ENCODE measurements at regions not wholly inside any gene's neighbourhood (a gene's known extent, or its start where the extent isn't known, plus 50 kb on each side); places are given as distances from the start of the nearest gene placed in this dataset.

DNA sequence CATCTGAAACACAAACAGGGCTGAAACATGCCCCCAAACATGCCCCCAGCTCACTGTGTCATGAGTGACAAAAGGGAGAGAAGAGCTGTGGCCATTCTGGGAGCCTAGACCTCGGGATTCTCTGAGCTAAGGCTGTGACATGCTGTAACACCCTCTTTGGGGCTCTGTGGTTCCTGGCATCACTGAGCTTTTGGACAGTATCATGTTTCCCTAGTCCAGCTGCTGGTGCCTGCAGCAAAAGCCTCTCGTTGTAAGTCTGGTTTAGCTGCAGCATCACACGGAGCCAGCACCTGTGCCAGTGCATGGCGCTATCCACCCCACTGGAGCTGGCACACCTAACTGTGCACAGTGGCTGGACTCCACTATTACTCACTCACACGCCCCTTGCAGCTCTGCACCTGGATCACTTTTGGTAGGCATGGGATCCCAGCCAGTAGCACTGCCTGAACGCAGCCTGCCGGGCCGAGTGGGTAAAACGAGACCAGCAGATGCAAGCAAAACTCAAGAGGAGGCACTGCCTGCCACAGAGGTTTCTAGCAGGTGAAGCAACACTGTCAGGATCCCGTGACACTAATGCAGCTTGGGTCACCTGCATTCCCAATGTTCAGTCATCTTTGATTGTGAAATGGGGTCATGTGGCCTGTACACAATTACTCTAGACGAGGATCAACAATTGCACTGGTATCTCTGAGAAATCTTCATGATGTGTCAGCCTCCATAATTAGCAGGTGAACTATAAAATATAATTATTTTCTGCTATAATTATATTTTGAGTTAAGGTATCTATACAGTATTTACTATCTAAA, 547.2 kb downstream of the ZNF804A start:
- Histone ChIP-seq H3K4me1 (ENCODE audit: insufficient read depth, low read length) (no peaks in the 10 kb centered on the region), H3K18ac (ENCODE audit: insufficient read length, low read depth, low read length) (no peak overlapping the region), H2AK5ac (ENCODE audit: insufficient read length, low read length) (no peak overlapping the region), H4K5ac (ENCODE audit: insufficient read length, low read depth, low read length) (no peak overlapping the region), H2BK20ac (ENCODE audit: low read depth, low read length, poor library complexity, severe bottlenecking) (no peak overlapping the region), H2BK5ac (ENCODE audit: insufficient read length, low read length) (no peak overlapping the region), H3K9me3 (ENCODE audit: control insufficient read depth, low read depth, low read length) (no peaks in the 10 kb centered on the region), H3K56ac (ENCODE audit: insufficient read length, low read depth, low read length) (no peak overlapping the region), H4K20me1 (ENCODE audit: control insufficient read depth, insufficient read depth, insufficient read length) (no peaks in the 10 kb centered on the region), H3K79me2 (ENCODE audit: insufficient read depth, low read length) (no peaks in the 10 kb centered on the region), H3K4me2 (ENCODE audit: insufficient read depth, insufficient read length, low read length) (no peak overlapping the region), H3T11ph (ENCODE audit: low read length) (no peak overlapping the region), H2AFZ (ENCODE audit: low read length) (no peak overlapping the region), H4K91ac (ENCODE audit: insufficient read length, low read depth, low read length) (no peak overlapping the region), H2BK12ac (ENCODE audit: insufficient read length, low read depth, low read length) (no peak overlapping the region), H3K4ac (ENCODE audit: low read depth, low read length) (no peak overlapping the region), H3K79me1 (ENCODE audit: insufficient read depth, low read depth, low read length, poor library complexity, severe bottlenecking) (no peaks in the 10 kb centered on the region), H2BK15ac (ENCODE audit: low read depth, low read length) (no peak overlapping the region), H3K9ac (ENCODE audit: extremely low read depth, insufficient read length, low read length) (no peak overlapping the region), H3K27me3 (ENCODE audit: insufficient read depth, low read length) (no peaks in the 10 kb centered on the region), H4K8ac (replicated peaks; ENCODE audit: insufficient read length, low read depth, low read length) (no peak overlapping the region), H2BK120ac (ENCODE audit: low read depth, low read length, poor library complexity, severe bottlenecking) (no peak overlapping the region), H3K23me2 (ENCODE audit: insufficient read length, low read depth, low read length, poor library complexity, severe bottlenecking) (no peaks in the 10 kb centered on the region), H3K27ac (ENCODE audit: insufficient read length, low read depth, low read length) (no peak overlapping the region), H3K14ac (ENCODE audit: insufficient read depth, low read length) (no peak overlapping the region; the same call in 1 of the 2 replicates), H3K23ac (ENCODE audit: insufficient read length, low read depth, low read length) (no peak overlapping the region)
- TF ChIP-seq, protein P1, sequence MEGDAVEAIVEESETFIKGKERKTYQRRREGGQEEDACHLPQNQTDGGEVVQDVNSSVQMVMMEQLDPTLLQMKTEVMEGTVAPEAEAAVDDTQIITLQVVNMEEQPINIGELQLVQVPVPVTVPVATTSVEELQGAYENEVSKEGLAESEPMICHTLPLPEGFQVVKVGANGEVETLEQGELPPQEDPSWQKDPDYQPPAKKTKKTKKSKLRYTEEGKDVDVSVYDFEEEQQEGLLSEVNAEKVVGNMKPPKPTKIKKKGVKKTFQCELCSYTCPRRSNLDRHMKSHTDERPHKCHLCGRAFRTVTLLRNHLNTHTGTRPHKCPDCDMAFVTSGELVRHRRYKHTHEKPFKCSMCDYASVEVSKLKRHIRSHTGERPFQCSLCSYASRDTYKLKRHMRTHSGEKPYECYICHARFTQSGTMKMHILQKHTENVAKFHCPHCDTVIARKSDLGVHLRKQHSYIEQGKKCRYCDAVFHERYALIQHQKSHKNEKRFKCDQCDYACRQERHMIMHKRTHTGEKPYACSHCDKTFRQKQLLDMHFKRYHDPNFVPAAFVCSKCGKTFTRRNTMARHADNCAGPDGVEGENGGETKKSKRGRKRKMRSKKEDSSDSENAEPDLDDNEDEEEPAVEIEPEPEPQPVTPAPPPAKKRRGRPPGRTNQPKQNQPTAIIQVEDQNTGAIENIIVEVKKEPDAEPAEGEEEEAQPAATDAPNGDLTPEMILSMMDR (conservative IDR thresholded peaks at IDR 0.05) = no peak
- peaks cover 0 to 4% (median 2%) of the 10 kb centered on the region in 3 experiments; a peak in 5 of 7 replicates for H3K36me3 Mint-ChIP-seq (ENCODE audit: insufficient read depth in 1 of 3, low read depth in 3 of 3)
- H3K4me3 Mint-ChIP-seq = no peak overlapping the region
- H3K4me1 Mint-ChIP-seq = peaks cover 3 to 4% of the 10 kb centered on the region in 2 experiments
- DNase-seq = no peak
- peaks cover 2 to 4% of the 10 kb centered on the region in 2 experiments; a peak in 3 of 5 replicates for H3K9me3 Mint-ChIP-seq
- H3K27me3 Mint-ChIP-seq (ENCODE audit: low read depth) = no peaks in the 10 kb centered on the region
- H3K27ac Mint-ChIP-seq = peak overlapping the region in 1 of 3 experiments; percentile 40; a peak in 2 of 7 replicates
- no CpG with 5 or more reads among the region's 11 CpGs for WGBS (ENCODE audit: extremely low coverage, insufficient read length, low lambda C conversion rate)

Data from H9 (cell line).